IMR-90 (cell line): ENCODE measurements at regions not wholly inside any gene's neighbourhood (a gene's known extent, or its start where the extent isn't known, plus 50 kb on each side); places are given as distances from the start of the nearest gene placed in this dataset.
"Not testable (repeated sequence)": the region's sequence is repeated elsewhere in the genome, so short reads cannot be mapped to it uniquely, and the experiment has no call there.

ENCODE experiments used
- ATAC-seq: fragments of 200-7000 bp; cut with Tn5 transposase; 2 replicates; pipeline ENCODE4 v1.9.1; 2020; ENCODE audit warnings: low read depth, mild to moderate bottlenecking, moderate library complexity
- BruUV-seq: library from RNA; stranded (reverse); fragments of 400-500 nt; replicated peaks from 2 replicates; lab custom pipeline; 2021; lab: Mats Ljungman, UMichigan
- CTCF ChIA-PET: fragments of 300-600 bp; formaldehyde crosslinking; extraction: SDS; loops from one replicate; lab custom pipeline; 2021; ENCODE audit warnings: antibody characterized with exemption; lab: Yijun Ruan, JAX
- POLR2A ChIA-PET: fragments of 300-600 bp; sonication (Branson Sonifier 250); formaldehyde crosslinking; loops from one replicate; lab custom pipeline; 2022; ENCODE audit warnings: antibody characterized with exemption; ENCODE audit not compliant: unreplicated experiment; lab: Charles Lee
- DNase-seq: peaks from one replicate; pipeline ENCODE4 v3.0.0; 2013
- H2AFZ ChIP-seq: replicated peaks from 2 replicates; pipeline ENCODE3; 2013; ENCODE audit warnings: low read length, mild to moderate bottlenecking; ENCODE audit not compliant: poor library complexity
- H2AK5ac ChIP-seq: 2 replicates; pipeline ENCODE4 v1.6.1; 2013; ENCODE audit warnings: low read depth, low read length, inconsistent platforms
- H2AK9ac ChIP-seq: replicated peaks from 2 replicates; pipeline ENCODE3; 2013; ENCODE audit warnings: mild to moderate bottlenecking, low read depth, low read length, moderate library complexity; ENCODE audit not compliant: poor library complexity
- H2BK120ac ChIP-seq: 2 replicates; pipeline ENCODE4 v1.6.1; 2013; ENCODE audit warnings: low read depth, low read length, inconsistent platforms
- H2BK15ac ChIP-seq: 3 replicates; pipeline ENCODE4 v1.6.1; 2013; ENCODE audit warnings: low read depth, low read length, inconsistent platforms
- H2BK20ac ChIP-seq: 2 replicates; pipeline ENCODE4 v1.6.1; 2013; ENCODE audit warnings: low read depth, mild to moderate bottlenecking, inconsistent platforms, low read length, moderate library complexity
- H2BK5ac ChIP-seq: 2 replicates; pipeline ENCODE4 v1.6.1; 2013; ENCODE audit warnings: mild to moderate bottlenecking, low read depth, low read length, inconsistent platforms; ENCODE audit not compliant: poor library complexity, severe bottlenecking
- H3K14ac ChIP-seq: replicated peaks from 2 replicates; pipeline ENCODE4 v1.6.1; 2013; ENCODE audit warnings: low read depth, low read length, inconsistent platforms
- H3K18ac ChIP-seq: 2 replicates; pipeline ENCODE4 v1.6.1; 2013; ENCODE audit warnings: low read depth, low read length, control low read depth
- H3K23ac ChIP-seq: 2 replicates; pipeline ENCODE4 v1.6.1; 2013; ENCODE audit warnings: low read depth, low read length, inconsistent platforms
- H3K27ac ChIP-seq: 2 replicates; pipeline ENCODE4 v1.5.1; 2013; ENCODE audit warnings: mild to moderate bottlenecking, control low read depth, low read length; ENCODE audit not compliant: insufficient read depth
- H3K27me3 ChIP-seq: 2 replicates; pipeline ENCODE4 v1.6.1; 2013; ENCODE audit warnings: low read length; ENCODE audit not compliant: control insufficient read depth, insufficient read depth
- H3K36me3 ChIP-seq: 2 replicates; pipeline ENCODE4 v1.6.1; 2013; ENCODE audit warnings: low read length, mixed read lengths; ENCODE audit not compliant: control insufficient read depth, insufficient read depth
- H3K4ac ChIP-seq: 2 replicates; pipeline ENCODE4 v1.6.1; 2013; ENCODE audit warnings: low read depth, low read length, inconsistent platforms
- H3K4me1 ChIP-seq: 2 replicates; pipeline ENCODE4 v1.6.1; 2013; ENCODE audit warnings: low read length, mixed read lengths; ENCODE audit not compliant: control insufficient read depth, insufficient read depth
- H3K4me2 ChIP-seq: 2 replicates; pipeline ENCODE4 v1.6.1; 2013; ENCODE audit warnings: low read depth, mild to moderate bottlenecking, control low read depth, low read length, moderate library complexity
- H3K4me3 ChIP-seq: 2 replicates; pipeline ENCODE4 v1.5.1; 2013; ENCODE audit warnings: low read depth, mild to moderate bottlenecking, control low read depth, low read length, moderate library complexity; ENCODE audit not compliant: insufficient read depth
- H3K56ac ChIP-seq: 2 replicates; pipeline ENCODE4 v1.6.1; 2013; ENCODE audit warnings: low read length, inconsistent platforms; ENCODE audit not compliant: insufficient read depth; ENCODE audit errors: extremely low read depth
- H3K79me1 ChIP-seq, 2 experiments: 2 replicates each; pipeline ENCODE4 v1.6.1; 2013; ENCODE audit warnings: low read length in 2 of 2, inconsistent platforms in 1 of 2, low read depth in 1 of 2
- H3K9ac ChIP-seq: 2 replicates; pipeline ENCODE4 v1.6.1; 2013; ENCODE audit warnings: low read depth, low read length, control low read depth
- H3K9me1 ChIP-seq: 2 replicates; pipeline ENCODE4 v1.6.1; 2013; ENCODE audit warnings: low read length, inconsistent platforms; ENCODE audit not compliant: insufficient read depth
- H3K9me3 ChIP-seq: 2 replicates; pipeline ENCODE4 v1.6.1; 2013; ENCODE audit warnings: low read length; ENCODE audit not compliant: control insufficient read depth, insufficient read depth
- H4K20me1 ChIP-seq: 2 replicates; pipeline ENCODE4 v1.6.1; 2013; ENCODE audit warnings: low read length, inconsistent platforms; ENCODE audit not compliant: insufficient read depth
- H4K5ac ChIP-seq: 2 replicates; pipeline ENCODE4 v1.6.1; 2013; ENCODE audit warnings: mild to moderate bottlenecking, low read depth, low read length, control low read depth
- H4K8ac ChIP-seq, 2 experiments: 2 replicates each; pipeline ENCODE4 v1.6.1; 2013; ENCODE audit warnings: low read depth in 2 of 2, low read length in 2 of 2, control low read depth in 1 of 2, inconsistent platforms in 1 of 2
- H4K91ac ChIP-seq: 2 replicates; pipeline ENCODE4 v1.6.1; 2013; ENCODE audit warnings: low read depth, low read length, inconsistent platforms; ENCODE audit not compliant: insufficient read depth
- WGBS, 2 experiments: methylation state at CpG; one replicate each; pipeline versions ENCODE4 v1.1.5 to v1.1.7; 2013; ENCODE audit warnings: missing lambda C conversion rate in 2 of 2; ENCODE audit not compliant: insufficient read length in 1 of 2; ENCODE audit errors: extremely low coverage in 2 of 2; 5-methylcytosine and 5-hydroxymethylcytosine counted together
- dilution Hi-C: fragments of 300-500 bp; cut with HindIII; formaldehyde crosslinking; loops from one replicate; pipeline ENCODE4 v1.14.3; 2018; ENCODE audit warnings: low sequenced_read_pairs; ENCODE audit not compliant: unreplicated experiment
- in situ Hi-C: fragments of 300-500 bp; cut with MboI; formaldehyde crosslinking; loops from 3 replicates; pipeline ENCODE4 v1.14.3; 2019; ENCODE audit warnings: low sequenced_read_pairs, inconsistent platforms, mixed read lengths
- intact Hi-C: fragments of 100-400 bp; cut with micrococcal nuclease; formaldehyde crosslinking; loops from 2 replicates; pipeline ENCODE4 v1.10.0; 2022

DNA sequence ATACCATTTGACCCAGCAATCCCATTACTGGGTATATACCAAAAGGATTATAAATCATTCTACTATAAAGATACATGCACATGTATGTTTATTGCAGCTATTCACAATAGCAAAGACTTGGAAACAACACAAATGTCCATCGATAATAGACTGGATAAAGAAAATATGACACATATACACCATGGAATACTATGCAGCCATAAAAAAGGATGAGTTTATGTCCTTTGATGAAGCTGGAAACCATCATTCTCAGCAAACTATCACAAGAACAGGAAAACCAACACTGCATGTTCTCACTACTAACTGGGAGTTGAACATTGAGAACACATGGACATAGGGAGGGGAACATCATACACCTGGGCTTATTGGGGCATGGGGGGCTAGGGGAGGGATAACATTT, 991.8 kb downstream of the SLC16A7 start:
- H4K91ac ChIP-seq, ATAC-seq, dilution Hi-C loops, CTCF ChIA-PET, H3K4ac ChIP-seq, H3K79me1 ChIP-seq, H3K27me3 ChIP-seq, H3K56ac ChIP-seq, H3K9me3 ChIP-seq, H3K4me3 ChIP-seq, H4K5ac ChIP-seq, H2AK5ac ChIP-seq, BruUV-seq, H2AK9ac ChIP-seq, H4K8ac ChIP-seq, H3K27ac ChIP-seq, H3K36me3 ChIP-seq, H3K4me1 ChIP-seq, DNase-seq, H2BK120ac ChIP-seq, POLR2A ChIA-PET, H3K23ac ChIP-seq, H3K14ac ChIP-seq, in situ Hi-C loops, H2BK15ac ChIP-seq, H2AFZ ChIP-seq, H3K4me2 ChIP-seq, H3K18ac ChIP-seq, H2BK20ac ChIP-seq, H2BK5ac ChIP-seq, H3K9me1 ChIP-seq, H3K9ac ChIP-seq, H4K20me1 ChIP-seq, intact Hi-C loops: not testable (repeated sequence)
- no CpG with 5 or more reads among the region's 1 CpG for WGBS, 2 experiments
